Mononuclear cell (primary cell): ENCODE measurements at regions not wholly inside any gene's neighbourhood (a gene's known extent, or its start where the extent isn't known, plus 50 kb on each side); places are given as distances from the start of the nearest gene placed in this dataset.

ENCODE experiments used
- H3K27me3 ChIP-seq: 2 replicates; pipeline ENCODE4 v1.6.0; 2011; ENCODE audit warnings: low read length, control low read depth; ENCODE audit not compliant: insufficient read depth
- H3K4me1 ChIP-seq: 2 replicates; pipeline ENCODE4 v1.5.1; 2011; ENCODE audit warnings: mild to moderate bottlenecking, low read length, control low read depth; ENCODE audit not compliant: insufficient read depth
- H3K4me3 ChIP-seq: 2 replicates; pipeline ENCODE4 v1.5.1; 2011; ENCODE audit warnings: mild to moderate bottlenecking, low read length, moderate library complexity
- H3K9me3 ChIP-seq: 2 replicates; pipeline ENCODE4 v1.5.1; 2011; ENCODE audit warnings: low read depth, mild to moderate bottlenecking, control low read depth, low read length

- Histone ChIP-seq H3K9me3 (no peaks in the 10 kb centered on the region), H3K27me3 (no peaks in the 10 kb centered on the region), H3K4me3 (no peak overlapping the region), H3K4me1 (no peaks in the 10 kb centered on the region)
These were observed 220.3 kb downstream of the PLPP3 start for GRCh38 chr1:56359056-56359455.

GRCh38 chr1:56357927-56358690, 221.3 kb downstream of the PLPP3 start:
- no peaks in the 10 kb centered on the region for H3K27me3 ChIP-seq
- no peaks in the 10 kb centered on the region for H3K9me3 ChIP-seq
- no peaks in the 10 kb centered on the region for H3K4me1 ChIP-seq
- H3K4me3 ChIP-seq, result no peak overlapping the region

GRCh38 chr1:56356376-56356990, 222.9 kb downstream of the PLPP3 start:
- Histone ChIP-seq H3K4me3 (no peak overlapping the region), H3K4me1 (no peaks in the 10 kb centered on the region), H3K9me3 (no peaks in the 10 kb centered on the region), H3K27me3 (no peaks in the 10 kb centered on the region)

- no peaks in the 10 kb centered on the region for H3K4me1 ChIP-seq
- no peaks in the 10 kb centered on the region for H3K9me3 ChIP-seq
- no peak overlapping the region for H3K4me3 ChIP-seq
These were observed 223.4 kb downstream of the PLPP3 start for GRCh38 chr1:56355918-56356317.

GRCh38 chr1:56355422-56355821, 223.9 kb downstream of the PLPP3 start:
- Histone ChIP-seq H3K27me3 (no peaks in the 10 kb centered on the region), H3K4me3 (no peak overlapping the region), H3K9me3 (no peaks in the 10 kb centered on the region), H3K4me1 (no peaks in the 10 kb centered on the region)

More at GRCh38 chr1:56355918-56356317, 223.4 kb downstream of the PLPP3 start:
- no peaks in the 10 kb centered on the region for H3K27me3 ChIP-seq

GRCh38 chr1:56345831-56346230, 233.5 kb downstream of the PLPP3 start:
- no peaks in the 10 kb centered on the region for H3K4me1 ChIP-seq
- peaks cover 2% of the 10 kb centered on the region for H3K27me3 ChIP-seq
- no peak overlapping the region for H3K4me3 ChIP-seq
- no peaks in the 10 kb centered on the region for H3K9me3 ChIP-seq

DNA sequence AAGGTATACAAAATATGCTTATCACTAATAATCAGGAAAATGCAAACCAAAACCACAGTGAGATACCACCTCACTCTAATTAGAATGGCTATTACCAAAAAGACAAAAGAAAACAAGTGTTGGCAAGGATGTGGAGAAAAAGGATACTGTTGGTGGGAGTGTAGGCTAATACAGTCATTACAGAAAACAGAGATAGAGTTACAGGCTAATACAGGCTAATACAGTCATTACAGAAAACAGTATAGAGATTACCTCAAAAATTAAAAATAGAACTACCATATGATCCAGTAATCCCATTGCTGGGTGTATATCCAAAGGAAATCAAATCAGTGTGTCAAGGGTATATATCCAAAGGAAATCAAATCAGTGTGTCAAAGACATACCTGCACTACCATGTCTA, 238.4 kb downstream of the PLPP3 start:
- Histone ChIP-seq H3K27me3 (no peaks in the 10 kb centered on the region), H3K9me3 (no peaks in the 10 kb centered on the region), H3K4me1 (no peaks in the 10 kb centered on the region), H3K4me3 (no peak overlapping the region)

GRCh38 chr1:56339786-56340465, 239.4 kb downstream of the PLPP3 start:
- no peaks in the 10 kb centered on the region for H3K4me1 ChIP-seq
- H3K4me3 ChIP-seq, result no peak overlapping the region
- H3K27me3 ChIP-seq, result no peaks in the 10 kb centered on the region
- no peaks in the 10 kb centered on the region for H3K9me3 ChIP-seq

DNA sequence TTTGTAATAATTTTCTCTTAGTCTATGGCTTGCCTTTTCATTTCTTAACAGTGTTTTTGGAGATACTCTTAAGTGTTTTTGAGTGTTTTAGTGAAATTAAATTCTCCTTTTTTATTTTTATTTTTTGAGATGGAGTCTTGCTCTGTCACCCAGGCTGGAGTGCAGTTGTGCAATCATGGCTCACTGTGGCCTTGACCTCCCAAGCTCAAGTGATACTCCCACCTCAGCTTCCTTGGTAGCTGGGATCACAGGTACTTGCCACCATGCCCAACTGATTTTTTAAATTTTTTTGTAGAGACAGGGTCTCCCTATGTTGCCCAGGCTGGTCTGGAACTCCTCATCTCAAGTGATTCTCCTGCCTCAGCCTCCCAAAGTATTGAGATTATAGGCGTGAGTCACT, 240.3 kb downstream of the PLPP3 start:
- no peaks in the 10 kb centered on the region for H3K4me1 ChIP-seq
- no peak overlapping the region for H3K4me3 ChIP-seq
- H3K9me3 ChIP-seq, result no peaks in the 10 kb centered on the region
- no peaks in the 10 kb centered on the region for H3K27me3 ChIP-seq

GRCh38 chr1:56336982-56337381, 242.4 kb downstream of the PLPP3 start:
- no peaks in the 10 kb centered on the region for H3K9me3 ChIP-seq
- no peak overlapping the region for H3K4me3 ChIP-seq
- no peaks in the 10 kb centered on the region for H3K4me1 ChIP-seq
- H3K27me3 ChIP-seq, result no peaks in the 10 kb centered on the region

DNA sequence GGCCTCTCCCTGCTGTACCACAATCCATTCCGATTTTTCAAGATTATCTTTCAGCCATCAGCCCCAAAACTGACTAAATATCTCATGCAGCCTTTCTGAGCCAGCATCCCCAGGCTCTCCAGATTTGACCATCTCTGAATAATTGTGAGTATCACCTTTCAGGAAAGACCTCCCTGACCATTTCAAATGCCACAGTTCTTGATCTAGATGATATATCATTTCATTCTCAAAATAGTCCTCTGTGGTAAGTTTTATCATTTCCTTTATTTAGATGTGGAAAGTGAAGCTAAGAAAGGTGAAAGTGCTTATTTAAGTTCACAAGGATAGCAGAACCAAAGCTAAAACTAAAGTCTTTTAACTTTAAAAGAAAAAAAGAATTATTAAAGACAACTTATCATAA, 244.0 kb downstream of the PLPP3 start:
- no peaks in the 10 kb centered on the region for H3K27me3 ChIP-seq
- no peak overlapping the region for H3K4me3 ChIP-seq
- no peaks in the 10 kb centered on the region for H3K9me3 ChIP-seq
- peaks cover 2% of the 10 kb centered on the region for H3K4me1 ChIP-seq

DNA sequence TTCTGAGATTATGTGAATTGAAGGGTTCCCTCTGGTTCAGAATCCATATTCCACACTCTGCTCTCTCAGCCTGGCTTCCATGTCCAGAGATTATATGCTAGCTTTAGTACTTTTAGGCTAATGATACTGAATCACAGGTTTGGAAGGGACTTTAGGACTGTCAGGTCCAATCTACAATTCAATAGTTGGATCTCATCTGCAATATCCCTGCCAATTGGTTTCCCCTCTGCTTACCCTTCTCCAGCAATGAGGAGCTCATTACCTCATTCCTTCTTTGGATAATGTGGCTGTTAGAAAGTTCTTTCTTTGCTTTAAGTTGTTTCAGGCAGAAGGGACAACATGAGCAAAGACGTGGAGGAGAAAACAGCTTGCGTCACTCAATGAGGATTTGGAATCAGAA, 245.3 kb downstream of the PLPP3 start:
- H3K9me3 ChIP-seq, result no peaks in the 10 kb centered on the region
- no peak overlapping the region for H3K4me3 ChIP-seq
- H3K27me3 ChIP-seq, result no peaks in the 10 kb centered on the region
- peaks cover 15% of the 10 kb centered on the region for H3K4me1 ChIP-seq

- no peaks in the 10 kb centered on the region for H3K9me3 ChIP-seq
- H3K4me1 ChIP-seq, result peaks cover 21% of the 10 kb centered on the region
These were observed 245.9 kb downstream of the PLPP3 start for GRCh38 chr1:56333461-56333860.

DNA sequence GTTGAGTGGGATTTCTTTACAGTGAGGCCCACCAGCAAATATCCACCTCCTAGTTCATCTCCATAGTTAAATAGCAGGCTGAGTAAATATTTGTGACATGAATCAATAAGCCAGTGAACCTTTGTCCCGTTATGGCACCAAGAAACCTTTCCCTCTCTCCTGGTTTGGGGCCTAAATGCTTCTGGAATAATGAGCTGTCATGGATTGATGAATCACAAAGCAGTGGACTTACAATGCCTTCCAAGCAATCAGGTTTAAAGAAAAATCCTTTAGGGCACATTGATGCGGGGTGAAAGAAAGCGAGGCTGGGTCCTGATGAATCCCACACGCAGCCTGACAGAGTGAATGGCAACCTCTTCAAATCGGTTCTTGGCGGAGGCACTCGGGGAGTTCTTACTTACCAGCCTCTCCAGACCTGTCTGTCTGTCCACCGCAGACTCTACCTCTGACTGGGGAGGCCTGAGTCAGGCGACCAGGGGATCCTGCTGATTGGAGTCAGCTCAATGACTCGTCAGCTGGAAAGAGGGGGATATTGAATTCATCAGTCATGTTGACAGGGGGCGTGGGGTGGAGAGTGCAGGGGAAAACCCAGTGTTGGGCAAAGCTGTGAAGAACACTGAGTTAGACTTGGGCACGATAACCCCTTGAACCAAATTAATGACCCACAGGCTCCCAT, 247.3 kb downstream of the PLPP3 start:
- no peaks in the 10 kb centered on the region for H3K27me3 ChIP-seq
- H3K4me1 ChIP-seq, result peaks cover 27% of the 10 kb centered on the region
- H3K4me3 ChIP-seq, result no peak overlapping the region
- H3K9me3 ChIP-seq, result no peaks in the 10 kb centered on the region

More at GRCh38 chr1:56333461-56333860, 245.9 kb downstream of the PLPP3 start:
- Histone ChIP-seq H3K4me3 (no peak overlapping the region), H3K27me3 (no peaks in the 10 kb centered on the region)
